ENCODE measurements at regions not wholly inside any gene's neighbourhood (a gene's known extent, or its start where the extent isn't known, plus 50 kb on each side); places are given as distances from the start of the nearest gene placed in this dataset.

DNA sequence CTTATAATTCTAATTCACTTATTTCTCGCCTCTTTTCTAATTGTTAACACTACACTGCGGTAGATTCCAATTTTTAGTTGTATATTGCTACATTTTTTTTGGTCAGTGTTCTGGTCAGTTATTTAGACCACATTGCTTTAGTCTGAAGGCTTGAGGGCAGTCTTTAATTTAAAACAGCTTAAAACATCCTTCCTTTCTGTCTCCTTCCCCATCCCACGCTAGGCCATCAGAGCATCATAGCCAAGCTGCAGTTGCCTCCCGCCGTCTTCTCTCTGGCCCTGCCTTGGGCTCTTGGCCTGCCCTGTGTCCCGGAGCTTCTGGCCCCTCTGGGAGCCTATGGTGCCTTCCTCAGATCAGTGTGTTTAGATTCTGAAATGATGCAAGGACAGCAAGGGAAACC lies 52.6 kb upstream of the GLI2 start:
- DNase-seq, result no peak
- intact Hi-C loops (cut with DNase I), result loop anchor here in 1 of 2 donors (5.0 kb wide), 1 partner anchor 246 kb away; no protein-coding TSS in a partner anchor
- H3K27ac ChIP-seq, result no peak overlapping the region
- WGBS, 4 donors, result 75 to 80% (median 78%) methylated on average over 6 of the region's 6 CpGs
- no peak overlapping the region for H3K4me3 ChIP-seq
- no peaks in the 10 kb centered on the region for H3K4me1 ChIP-seq (replicated peaks in 1 of 2)
- peaks cover 3% of the 10 kb centered on the region for H3K27me3 ChIP-seq
- no peaks in the 10 kb centered on the region for H3K9me3 ChIP-seq (replicated peaks in 1 of 3)
- no peaks in the 10 kb centered on the region for H3K36me3 ChIP-seq (replicated peaks in 1 of 2)
- TF ChIP-seq POLR2A (IDR thresholded peaks at IDR 0.05), result no peak
- TF ChIP-seq CTCF (IDR thresholded peaks at IDR 0.05), result no peak

DNA sequence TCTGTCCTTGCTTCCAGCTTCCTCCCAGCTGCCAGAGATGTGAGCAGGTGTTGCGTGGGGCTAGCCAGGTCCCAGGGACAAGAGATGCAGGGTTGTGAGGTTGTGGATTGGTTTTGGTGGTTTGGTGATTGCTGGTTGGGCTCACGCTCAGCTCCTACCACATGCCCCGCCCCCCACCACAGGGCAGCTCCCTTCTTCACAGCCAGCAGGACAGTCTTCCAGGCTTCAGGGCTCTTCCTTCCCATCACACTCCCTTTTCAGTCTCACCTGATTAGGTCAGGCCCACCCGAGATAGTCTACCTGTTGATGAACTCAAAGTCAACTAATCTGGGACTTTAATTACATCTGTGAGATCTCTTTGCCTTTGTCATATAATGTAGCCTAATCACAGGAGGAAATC lies 52.0 kb upstream of the GLI2 start:
- no peak for DNase-seq
- Histone ChIP-seq H3K36me3 (replicated peaks in 1 of 2) (no peaks in the 10 kb centered on the region), H3K27me3 (peaks cover 3% of the 10 kb centered on the region), H3K27ac (no peak overlapping the region), H3K9me3 (replicated peaks in 1 of 3) (no peaks in the 10 kb centered on the region), H3K4me3 (no peak overlapping the region), H3K4me1 (replicated peaks in 1 of 2) (no peaks in the 10 kb centered on the region)
- WGBS, 4 donors, result 62 to 87% (median 84%) methylated on average over 4 of the region's 4 CpGs
- intact Hi-C loops (cut with DNase I), result loop anchor here in 1 of 2 donors (5.0 kb wide), 1 partner anchor 246 kb away; no protein-coding TSS in a partner anchor
- no peak for TF ChIP-seq POLR2A (IDR thresholded peaks at IDR 0.05)
- no peak for TF ChIP-seq CTCF (IDR thresholded peaks at IDR 0.05)

GRCh38 chr2:120684289-120685065 lies 51.2 kb upstream of the GLI2 start:
- WGBS, 4 donors, result 71 to 82% (median 73%) methylated on average over 9 of the region's 9 CpGs
- H3K27ac ChIP-seq, result no peak overlapping the region
- intact Hi-C loops (cut with DNase I), result loop anchor here in 1 of 2 donors (5.0 kb wide), 1 partner anchor 247 kb away; no protein-coding TSS in a partner anchor
- H3K4me3 ChIP-seq, result no peak overlapping the region
- TF ChIP-seq CTCF (IDR thresholded peaks at IDR 0.05) (no peak), POLR2A (IDR thresholded peaks at IDR 0.05) (no peak)
- no peak for DNase-seq
- H3K9me3 ChIP-seq (replicated peaks in 1 of 3), result no peaks in the 10 kb centered on the region
- no peaks in the 10 kb centered on the region for H3K4me1 ChIP-seq (replicated peaks in 1 of 2)
- peaks cover 1% of the 10 kb centered on the region for H3K27me3 ChIP-seq
- H3K36me3 ChIP-seq (replicated peaks in 1 of 2), result no peaks in the 10 kb centered on the region

- H3K36me3 ChIP-seq (replicated peaks in 1 of 2), result no peaks in the 10 kb centered on the region
- H3K27ac ChIP-seq, result no peak overlapping the region
- TF ChIP-seq POLR2A (IDR thresholded peaks at IDR 0.05) (no peak), CTCF (IDR thresholded peaks at IDR 0.05) (no peak)
- no peaks in the 10 kb centered on the region for H3K9me3 ChIP-seq (replicated peaks in 1 of 3)
- DNase-seq, result peak in 1 of 7 donors; percentile 26
- intact Hi-C loops (cut with DNase I), result no loop called here
- H3K27me3 ChIP-seq, result peaks cover 5% of the 10 kb centered on the region
- no peak overlapping the region for H3K4me3 ChIP-seq
- no peaks in the 10 kb centered on the region for H3K4me1 ChIP-seq (replicated peaks in 1 of 2)
- 26 to 64% (median 50%) methylated on average over 2 to 5 of the region's 5 CpGs for WGBS, 4 donors
Measured at GRCh38 chr2:120685066-120685973, 50.3 kb upstream of the GLI2 start.
